Small intestine (tissue), 7 donors: ENCODE measurements at regions not wholly inside any gene's neighbourhood (a gene's known extent, or its start where the extent isn't known, plus 50 kb on each side); places are given as distances from the start of the nearest gene placed in this dataset.
A peak's percentile ranks its signal among the peaks of the same experiment; 100 is the strongest.

ENCODE experiments used
- DNase-seq, 2 donors: peaks; one replicate each; pipeline versions ENCODE4 v3.0.0 to v3.0.0-alpha.2; 2013
- FAIRE-seq: peaks from 2 replicates; lab custom pipeline; 2012; peaks lifted over from hg19 to GRCh38; lab: Jason Lieb, UNC
- H3K27ac ChIP-seq, 3 donors: one replicate each; pipeline ENCODE4 v1.5.1; 2013; ENCODE audit warnings: low read length in 2 of 3, mild to moderate bottlenecking in 2 of 3, control low read depth in 1 of 3, inconsistent platforms in 1 of 3, low read depth in 1 of 3, moderate library complexity in 1 of 3
- H3K27me3 ChIP-seq, 3 donors: one replicate each; pipeline ENCODE4 v1.6.1; 2013; ENCODE audit warnings: low read length in 3 of 3, inconsistent platforms in 1 of 3; ENCODE audit not compliant: control insufficient read depth in 3 of 3, insufficient read depth in 3 of 3
- H3K36me3 ChIP-seq, 3 donors: one replicate each; pipeline ENCODE4 v1.6.1; 2013; ENCODE audit warnings: low read length in 3 of 3, inconsistent platforms in 1 of 3, low read depth in 1 of 3, mild to moderate bottlenecking in 1 of 3, moderate library complexity in 1 of 3; ENCODE audit not compliant: control insufficient read depth in 3 of 3, insufficient read depth in 2 of 3
- H3K4me1 ChIP-seq, 3 donors: one replicate each; pipeline ENCODE4 v1.6.1; 2013; ENCODE audit warnings: low read length in 2 of 3, inconsistent platforms in 1 of 3, low read depth in 1 of 3, mild to moderate bottlenecking in 1 of 3, moderate library complexity in 1 of 3; ENCODE audit not compliant: control insufficient read depth in 3 of 3, insufficient read depth in 2 of 3
- H3K4me3 ChIP-seq, 3 donors: one replicate each; pipeline ENCODE4 v1.5.1; 2013; ENCODE audit warnings: low read length in 3 of 3, control low read depth in 1 of 3, inconsistent platforms in 1 of 3, low read depth in 1 of 3, mild to moderate bottlenecking in 1 of 3, moderate library complexity in 1 of 3
- H3K9me3 ChIP-seq, 2 donors: one replicate each; pipeline ENCODE4 v1.6.1; 2013; ENCODE audit warnings: low read depth in 1 of 2, low read length in 1 of 2; ENCODE audit not compliant: control insufficient read depth in 2 of 2, insufficient read depth in 1 of 2
- WGBS, 3 donors: extraction: QIAGEN DNeasy Blood & Tissue Kit; methylation state at CpG; one replicate each; pipeline ENCODE4 v1.1.7; 2013; 5-methylcytosine and 5-hydroxymethylcytosine counted together
- donor health status: healthy with polysubstance abuse.
- donor health status: control.
- donor health status: control.
- donor health status: Bipolar disorder and iron deficiency.
- donor health status: healthy.

- Histone ChIP-seq H3K27ac (no peak overlapping the region), H3K4me3 (no peak overlapping the region), H3K9me3 (peaks cover 0 to 6% of the 10 kb centered on the region in 2 donors), H3K4me1 (no peaks in the 10 kb centered on the region), H3K27me3 (no peaks in the 10 kb centered on the region), H3K36me3 (no peaks in the 10 kb centered on the region)
- DNase-seq (no peak), FAIRE-seq (no peak)
- WGBS, 3 donors: 56 to 83% (median 63%) methylated on average over 1 of the region's 1 CpG
Observed at GRCh38 chr5:156147944-156148285, 179.0 kb upstream of the SGCD start.

- DNase-seq: no peak
- no peak for FAIRE-seq
- H3K27ac ChIP-seq: no peak overlapping the region
- no peaks in the 10 kb centered on the region for H3K4me1 ChIP-seq
- H3K36me3 ChIP-seq: no peaks in the 10 kb centered on the region
- no peak overlapping the region for H3K4me3 ChIP-seq
- WGBS, 3 donors: 79 to 92% (median 89%) methylated on average over 1 of the region's 1 CpG
- H3K9me3 ChIP-seq: peaks cover 0 to 2% of the 10 kb centered on the region in 2 donors
- H3K27me3 ChIP-seq: no peaks in the 10 kb centered on the region
Observed at GRCh38 chr5:156148301-156148700, 178.7 kb upstream of the SGCD start.

- Histone ChIP-seq H3K4me3 (no peak overlapping the region), H3K27me3 (no peaks in the 10 kb centered on the region), H3K27ac (no peak overlapping the region), H3K4me1 (no peaks in the 10 kb centered on the region), H3K9me3 (no peaks in the 10 kb centered on the region), H3K36me3 (no peaks in the 10 kb centered on the region)
- no peak for FAIRE-seq
- no peak for DNase-seq
Observed at GRCh38 chr5:156149213-156149612, 177.8 kb upstream of the SGCD start.

GRCh38 chr5:156153602-156154001 is 173.4 kb upstream of the SGCD start:
- no peak overlapping the region for H3K27ac ChIP-seq
- no peaks in the 10 kb centered on the region for H3K9me3 ChIP-seq
- no peak for DNase-seq
- WGBS, 3 donors: 32 to 58% (median 48%) methylated on average over 3 of the region's 3 CpGs
- H3K4me1 ChIP-seq: no peaks in the 10 kb centered on the region
- H3K36me3 ChIP-seq: no peaks in the 10 kb centered on the region
- H3K4me3 ChIP-seq: no peak overlapping the region
- no peak for FAIRE-seq
- H3K27me3 ChIP-seq: no peaks in the 10 kb centered on the region

GRCh38 chr5:156154757-156155156 is 172.2 kb upstream of the SGCD start:
- Histone ChIP-seq H3K9me3 (no peaks in the 10 kb centered on the region), H3K4me3 (no peak overlapping the region), H3K27me3 (no peaks in the 10 kb centered on the region), H3K27ac (no peak overlapping the region), H3K4me1 (no peaks in the 10 kb centered on the region), H3K36me3 (no peaks in the 10 kb centered on the region)
- no peak for DNase-seq
- WGBS, 3 donors: 94 to 100% (median 97%) methylated on average over 1 of the region's 1 CpG
- no peak for FAIRE-seq

GRCh38 chr5:156155598-156155997 is 171.4 kb upstream of the SGCD start:
- WGBS, 3 donors: 18 to 62% (median 20%) methylated on average over 4 of the region's 4 CpGs
- H3K27me3 ChIP-seq: no peaks in the 10 kb centered on the region
- no peaks in the 10 kb centered on the region for H3K9me3 ChIP-seq
- H3K4me3 ChIP-seq: no peak overlapping the region
- no peaks in the 10 kb centered on the region for H3K36me3 ChIP-seq
- no peak overlapping the region for H3K27ac ChIP-seq
- H3K4me1 ChIP-seq: no peaks in the 10 kb centered on the region
- FAIRE-seq: no peak
- DNase-seq: peak; percentile 64 to 71

GRCh38 chr5:156164306-156164705 is 162.7 kb upstream of the SGCD start:
- DNase-seq: no peak
- H3K27me3 ChIP-seq: no peaks in the 10 kb centered on the region
- H3K27ac ChIP-seq: no peak overlapping the region
- no peaks in the 10 kb centered on the region for H3K4me1 ChIP-seq
- no peak overlapping the region for H3K4me3 ChIP-seq
- 68 to 86% (median 72%) methylated on average over 2 of the region's 2 CpGs for WGBS, 3 donors
- no peaks in the 10 kb centered on the region for H3K9me3 ChIP-seq
- FAIRE-seq: no peak
- no peaks in the 10 kb centered on the region for H3K36me3 ChIP-seq

GRCh38 chr5:156169495-156169894 is 157.5 kb upstream of the SGCD start:
- H3K27me3 ChIP-seq: no peaks in the 10 kb centered on the region
- no peaks in the 10 kb centered on the region for H3K36me3 ChIP-seq
- no peaks in the 10 kb centered on the region for H3K9me3 ChIP-seq
- 77 to 83% (median 79%) methylated on average over 1 of the region's 1 CpG for WGBS, 3 donors
- FAIRE-seq (no peak), DNase-seq (no peak)
- no peaks in the 10 kb centered on the region for H3K4me1 ChIP-seq
- H3K27ac ChIP-seq: no peak overlapping the region
- H3K4me3 ChIP-seq: no peak overlapping the region

GRCh38 chr5:156170351-156170961 is 156.5 kb upstream of the SGCD start:
- Histone ChIP-seq H3K27me3 (no peaks in the 10 kb centered on the region), H3K27ac (no peak overlapping the region), H3K4me1 (no peaks in the 10 kb centered on the region), H3K36me3 (no peaks in the 10 kb centered on the region), H3K9me3 (no peaks in the 10 kb centered on the region), H3K4me3 (no peak overlapping the region)
- 65 to 82% (median 78%) methylated on average over 4 of the region's 4 CpGs for WGBS, 3 donors
- FAIRE-seq (no peak), DNase-seq (no peak)
